OCI-LY3 (cell line): ENCODE measurements at regions not wholly inside any gene's neighbourhood (a gene's known extent, or its start where the extent isn't known, plus 50 kb on each side); places are given as distances from the start of the nearest gene placed in this dataset.

ENCODE experiments used
- CTCF ChIP-seq: fragments of 200-600, 300-600 bp; sonication (generic); IDR thresholded peaks from 2 replicates; pipeline ENCODE4 v1.5.1; 2014; ENCODE audit warnings: antibody characterized with exemption, low read length, low read depth
- EZH2phosphoT487 ChIP-seq: fragments of 200-600 bp; shearing (Covaris generic); IDR thresholded peaks from 2 replicates; pipeline ENCODE4 v1.6.1; 2018; ENCODE audit warnings: antibody characterized with exemption, mixed run types, low read depth

GRCh38 chr14:84792722-84793410 is 737.1 kb upstream of the FLRT2 start:
- TF ChIP-seq CTCF, result no peak
- TF ChIP-seq EZH2phosphoT487, result no peak
